SU-DHL-6 (cell line): ENCODE measurements at regions not wholly inside any gene's neighbourhood (a gene's known extent, or its start where the extent isn't known, plus 50 kb on each side); places are given as distances from the start of the nearest gene placed in this dataset.

Source experiments
- CTCF ChIP-seq: fragments of 200-600 bp; sonication (generic); IDR thresholded peaks from one replicate; pipeline ENCODE4 v1.5.1; 2017; ENCODE audit warnings: antibody characterized with exemption, mild to moderate bottlenecking, low read length, moderate library complexity; ENCODE audit not compliant: insufficient read depth, poor library complexity, severe bottlenecking
- EZH2phosphoT487 ChIP-seq: fragments of 200-600 bp; sonication (generic), shearing (Covaris generic); conservative IDR thresholded peaks from 2 replicates; pipeline ENCODE4 v1.6.1; 2018; ENCODE audit warnings: mild to moderate bottlenecking, antibody characterized with exemption, low read length, moderate library complexity, mixed read lengths

DNA sequence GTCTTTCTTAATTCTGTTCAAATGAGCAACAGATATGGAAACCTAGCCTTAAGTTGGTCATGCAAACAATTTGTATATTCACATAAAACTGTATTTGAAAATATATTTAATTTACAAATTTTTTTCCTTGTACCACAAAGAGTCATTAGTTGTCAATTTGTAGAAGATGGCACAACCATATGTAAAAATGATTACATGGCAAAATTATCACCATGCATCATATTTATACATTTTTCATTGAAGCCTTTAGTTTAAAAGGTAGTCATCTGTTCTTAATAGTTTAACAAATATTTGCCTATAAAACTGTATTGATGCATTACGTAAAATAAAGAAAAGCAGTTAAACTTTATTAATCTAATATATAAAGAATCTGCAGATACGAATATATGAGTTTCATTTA lies 1306.8 kb upstream of the ADGRB3 start:
- TF ChIP-seq CTCF (no peak), EZH2phosphoT487 (no peak)
